Endothelial cell (in vitro differentiated cells): ENCODE measurements at regions not wholly inside any gene's neighbourhood (a gene's known extent, or its start where the extent isn't known, plus 50 kb on each side); places are given as distances from the start of the nearest gene placed in this dataset.

Source experiments
- DNase-seq: peaks from one replicate; pipeline ENCODE4 v3.0.0; 2021; ENCODE audit warnings: low spot score
- H3K27ac Mint-ChIP-seq: one replicate; pipeline ENCODE4 v1.8.0; 2021; ENCODE audit warnings: mixed read lengths, inconsistent platforms; ENCODE audit not compliant: unreplicated experiment
- H3K27me3 Mint-ChIP-seq: one replicate; pipeline ENCODE4 v1.8.0; 2021; ENCODE audit warnings: mild to moderate bottlenecking, moderate library complexity, mixed read lengths, inconsistent platforms; ENCODE audit not compliant: unreplicated experiment
- H3K36me3 Mint-ChIP-seq: one replicate; pipeline ENCODE4 v1.8.0; 2021; ENCODE audit warnings: mild to moderate bottlenecking, low read depth, mixed read lengths, inconsistent platforms; ENCODE audit not compliant: unreplicated experiment
- H3K4me1 Mint-ChIP-seq: one replicate; pipeline ENCODE4 v1.8.0; 2021; ENCODE audit warnings: mild to moderate bottlenecking, mixed read lengths, inconsistent platforms; ENCODE audit not compliant: unreplicated experiment
- H3K4me3 Mint-ChIP-seq: one replicate; pipeline ENCODE4 v1.8.0; 2021; ENCODE audit warnings: mild to moderate bottlenecking, mixed read lengths, inconsistent platforms; ENCODE audit not compliant: unreplicated experiment
- H3K9me3 Mint-ChIP-seq: one replicate; pipeline ENCODE4 v1.8.0; 2021; ENCODE audit warnings: mixed read lengths, inconsistent platforms; ENCODE audit not compliant: unreplicated experiment
- TF ChIP-seq, protein P1 (sequence below): fragments of 200-600 bp; sonication (generic); IDR thresholded peaks from one replicate; pipeline ENCODE4 v1.5.0; 2021; ENCODE audit warnings: antibody characterized with exemption; ENCODE audit not compliant: unreplicated experiment

GRCh38 chr15:94815110-94815731, 583.9 kb downstream of the MCTP2 start:
- Mint-ChIP-seq H3K27me3 (no peaks in the 10 kb centered on the region), H3K9me3 (no peaks in the 10 kb centered on the region), H3K4me3 (no peak overlapping the region), H3K4me1 (no peaks in the 10 kb centered on the region), H3K27ac (no peak overlapping the region), H3K36me3 (no peaks in the 10 kb centered on the region)
- TF ChIP-seq, protein P1, sequence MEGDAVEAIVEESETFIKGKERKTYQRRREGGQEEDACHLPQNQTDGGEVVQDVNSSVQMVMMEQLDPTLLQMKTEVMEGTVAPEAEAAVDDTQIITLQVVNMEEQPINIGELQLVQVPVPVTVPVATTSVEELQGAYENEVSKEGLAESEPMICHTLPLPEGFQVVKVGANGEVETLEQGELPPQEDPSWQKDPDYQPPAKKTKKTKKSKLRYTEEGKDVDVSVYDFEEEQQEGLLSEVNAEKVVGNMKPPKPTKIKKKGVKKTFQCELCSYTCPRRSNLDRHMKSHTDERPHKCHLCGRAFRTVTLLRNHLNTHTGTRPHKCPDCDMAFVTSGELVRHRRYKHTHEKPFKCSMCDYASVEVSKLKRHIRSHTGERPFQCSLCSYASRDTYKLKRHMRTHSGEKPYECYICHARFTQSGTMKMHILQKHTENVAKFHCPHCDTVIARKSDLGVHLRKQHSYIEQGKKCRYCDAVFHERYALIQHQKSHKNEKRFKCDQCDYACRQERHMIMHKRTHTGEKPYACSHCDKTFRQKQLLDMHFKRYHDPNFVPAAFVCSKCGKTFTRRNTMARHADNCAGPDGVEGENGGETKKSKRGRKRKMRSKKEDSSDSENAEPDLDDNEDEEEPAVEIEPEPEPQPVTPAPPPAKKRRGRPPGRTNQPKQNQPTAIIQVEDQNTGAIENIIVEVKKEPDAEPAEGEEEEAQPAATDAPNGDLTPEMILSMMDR, result no peak
- DNase-seq, result no peak

DNA sequence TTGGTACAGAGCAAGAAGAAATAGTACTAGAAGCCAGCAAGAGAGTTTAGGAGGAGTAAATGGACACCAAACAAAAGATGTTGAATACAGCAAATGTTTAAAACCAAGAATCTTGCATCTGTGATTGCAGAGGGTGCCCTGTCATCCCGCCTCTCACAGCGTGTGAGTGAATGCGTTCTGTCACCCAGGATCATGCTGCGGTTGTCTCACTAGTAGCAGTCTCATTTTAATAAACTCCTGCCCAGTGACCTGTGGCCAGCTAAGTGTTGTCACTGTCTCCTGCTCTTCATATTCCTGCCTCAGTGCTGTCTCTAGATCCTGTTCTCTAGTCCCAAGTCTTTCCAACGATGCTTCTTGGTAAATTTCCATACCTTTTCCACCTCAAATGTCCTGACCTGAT, 584.6 kb downstream of the MCTP2 start:
- H3K27ac Mint-ChIP-seq, result no peak overlapping the region

GRCh38 chr15:94829887-94830884, 598.8 kb downstream of the MCTP2 start:
- H3K27ac Mint-ChIP-seq, result no peak overlapping the region
- peaks cover 11% of the 10 kb centered on the region for H3K4me1 Mint-ChIP-seq
- H3K9me3 Mint-ChIP-seq, result peaks cover 4% of the 10 kb centered on the region
- TF ChIP-seq, protein P1, result no peak
- H3K4me3 Mint-ChIP-seq, result no peak overlapping the region
- no peak for DNase-seq
- peaks cover 2% of the 10 kb centered on the region for H3K27me3 Mint-ChIP-seq
- H3K36me3 Mint-ChIP-seq, result peaks cover 6% of the 10 kb centered on the region

More for the DNA sequence above, 584.6 kb downstream of the MCTP2 start:
- Mint-ChIP-seq H3K4me1 (no peaks in the 10 kb centered on the region), H3K4me3 (no peak overlapping the region), H3K27me3 (no peaks in the 10 kb centered on the region), H3K36me3 (no peaks in the 10 kb centered on the region), H3K9me3 (no peaks in the 10 kb centered on the region)
- DNase-seq, result no peak
- TF ChIP-seq, protein P1, result no peak

GRCh38 chr15:94834000-94834399, 602.6 kb downstream of the MCTP2 start:
- DNase-seq, result no peak
- H3K27ac Mint-ChIP-seq, result no peak overlapping the region
- H3K4me3 Mint-ChIP-seq, result no peak overlapping the region
- TF ChIP-seq, protein P1, result no peak
- peaks cover 6% of the 10 kb centered on the region for H3K36me3 Mint-ChIP-seq
- H3K9me3 Mint-ChIP-seq, result peaks cover 4% of the 10 kb centered on the region
- H3K27me3 Mint-ChIP-seq, result peaks cover 4% of the 10 kb centered on the region
- H3K4me1 Mint-ChIP-seq, result peaks cover 3% of the 10 kb centered on the region

- H3K4me1 Mint-ChIP-seq, result peaks cover 3% of the 10 kb centered on the region
- peaks cover 4% of the 10 kb centered on the region for H3K9me3 Mint-ChIP-seq
- TF ChIP-seq, protein P1, result no peak
- H3K4me3 Mint-ChIP-seq, result no peak overlapping the region
- no peak for DNase-seq
- H3K27me3 Mint-ChIP-seq, result peaks cover 4% of the 10 kb centered on the region
- peaks cover 6% of the 10 kb centered on the region for H3K36me3 Mint-ChIP-seq
- H3K27ac Mint-ChIP-seq, result no peak overlapping the region
Observed at GRCh38 chr15:94834494-94834893, 603.1 kb downstream of the MCTP2 start.
